B cell (primary cell): ENCODE measurements at regions not wholly inside any gene's neighbourhood (a gene's known extent, or its start where the extent isn't known, plus 50 kb on each side); places are given as distances from the start of the nearest gene placed in this dataset.

ENCODE experiments used
- CTCF ChIP-seq: fragments of 200-600 bp; IDR thresholded peaks from one replicate; pipeline ENCODE4 v1.8.0; 2022; ENCODE audit warnings: antibody characterized with exemption, mild to moderate bottlenecking
- EZH2 ChIP-seq: IDR thresholded peaks from 2 replicates; pipeline ENCODE4 v1.6.1; 2012; ENCODE audit warnings: borderline replicate concordance, low read depth, mild to moderate bottlenecking, moderate library complexity, low read length; ENCODE audit not compliant: insufficient read depth, poor library complexity, severe bottlenecking

- TF ChIP-seq CTCF = no peak
- no peak for TF ChIP-seq EZH2
These were observed 95.7 kb upstream of the MYLIP start for GRCh38 chr6:16033214-16033613.
